ENCODE measurements at regions not wholly inside any gene's neighbourhood (a gene's known extent, or its start where the extent isn't known, plus 50 kb on each side); places are given as distances from the start of the nearest gene placed in this dataset.

DNA sequence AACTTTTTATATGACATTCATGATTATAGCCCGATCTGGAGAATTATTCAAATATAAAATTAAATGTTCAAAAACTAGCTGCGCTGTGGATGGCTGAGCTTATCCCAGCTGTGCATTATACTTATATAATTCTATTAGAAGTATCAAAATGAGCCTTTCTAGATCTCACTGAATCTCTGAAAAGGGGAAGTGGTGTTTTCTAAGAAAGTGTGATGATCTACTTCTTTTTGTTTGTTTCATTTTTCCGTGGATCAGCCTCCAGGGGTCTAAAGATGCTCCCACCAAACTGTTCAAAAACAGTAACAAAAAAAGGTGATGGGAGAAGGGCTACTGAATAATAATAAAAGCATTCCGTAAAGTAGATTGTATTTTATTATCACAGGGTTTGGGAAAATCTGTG is 411.3 kb upstream of the PSMD7 start:
- Histone ChIP-seq H3K27me3 (ENCODE audit: control insufficient read depth, insufficient read depth, low read length) (no peaks in the 10 kb centered on the region), H3K79me2 (no peaks in the 10 kb centered on the region), H3K36me3 (ENCODE audit: control insufficient read depth, insufficient read depth, low read length) (no peaks in the 10 kb centered on the region), H3K9me3 (ENCODE audit: control insufficient read depth, low read length) (no peaks in the 10 kb centered on the region), H2AFZ (no peak overlapping the region), H3K4me3 (ENCODE audit: low read depth, low read length) (no peak overlapping the region), H3K27ac (no peak overlapping the region), H3K4me2 (ENCODE audit: low read length) (no peak overlapping the region), H3K4me1 (no peaks in the 10 kb centered on the region), H3K9ac (no peak overlapping the region)
- TF ChIP-seq, protein P1, sequence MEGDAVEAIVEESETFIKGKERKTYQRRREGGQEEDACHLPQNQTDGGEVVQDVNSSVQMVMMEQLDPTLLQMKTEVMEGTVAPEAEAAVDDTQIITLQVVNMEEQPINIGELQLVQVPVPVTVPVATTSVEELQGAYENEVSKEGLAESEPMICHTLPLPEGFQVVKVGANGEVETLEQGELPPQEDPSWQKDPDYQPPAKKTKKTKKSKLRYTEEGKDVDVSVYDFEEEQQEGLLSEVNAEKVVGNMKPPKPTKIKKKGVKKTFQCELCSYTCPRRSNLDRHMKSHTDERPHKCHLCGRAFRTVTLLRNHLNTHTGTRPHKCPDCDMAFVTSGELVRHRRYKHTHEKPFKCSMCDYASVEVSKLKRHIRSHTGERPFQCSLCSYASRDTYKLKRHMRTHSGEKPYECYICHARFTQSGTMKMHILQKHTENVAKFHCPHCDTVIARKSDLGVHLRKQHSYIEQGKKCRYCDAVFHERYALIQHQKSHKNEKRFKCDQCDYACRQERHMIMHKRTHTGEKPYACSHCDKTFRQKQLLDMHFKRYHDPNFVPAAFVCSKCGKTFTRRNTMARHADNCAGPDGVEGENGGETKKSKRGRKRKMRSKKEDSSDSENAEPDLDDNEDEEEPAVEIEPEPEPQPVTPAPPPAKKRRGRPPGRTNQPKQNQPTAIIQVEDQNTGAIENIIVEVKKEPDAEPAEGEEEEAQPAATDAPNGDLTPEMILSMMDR (IDR thresholded peaks at IDR 0.05): no peak

DNA sequence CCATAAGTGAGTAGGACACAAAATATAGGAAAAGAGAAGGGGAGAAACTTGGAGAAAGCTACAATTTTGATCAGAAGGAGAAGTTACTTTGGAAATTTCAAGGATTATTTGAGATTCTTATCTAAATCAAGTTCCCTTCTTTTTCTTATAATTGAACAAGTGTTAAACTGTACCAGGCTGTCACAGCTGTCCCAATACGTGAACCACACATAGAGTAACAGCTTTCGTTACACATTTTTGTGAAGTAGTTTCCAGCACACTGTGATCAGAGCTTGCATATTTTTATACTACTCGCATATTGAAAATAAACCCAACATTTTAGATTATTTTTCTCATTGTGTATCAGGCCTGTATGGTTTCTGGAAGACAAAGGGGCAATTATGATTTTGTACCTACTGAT is 412.8 kb upstream of the PSMD7 start:
- H3K36me3 ChIP-seq (ENCODE audit: control insufficient read depth, insufficient read depth, low read length): no peaks in the 10 kb centered on the region
- no peak overlapping the region for H3K4me2 ChIP-seq (ENCODE audit: low read length)

DNA sequence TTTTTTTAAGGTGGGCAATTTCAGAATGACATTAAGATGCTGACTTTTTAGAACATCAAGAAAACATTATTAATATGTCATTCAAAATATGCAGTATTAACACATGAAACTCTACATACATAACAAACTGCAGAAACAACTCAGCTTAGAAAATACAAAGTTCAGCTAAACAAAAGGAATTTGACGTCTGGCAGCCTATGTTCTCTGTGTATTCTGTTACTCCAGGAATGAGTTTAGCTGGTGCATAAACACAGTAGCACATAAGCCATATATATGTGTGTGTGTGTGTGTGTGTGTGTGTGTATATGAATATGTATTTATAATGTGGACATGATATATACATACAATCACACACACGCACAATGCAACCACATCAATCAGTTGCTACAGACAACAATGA is 413.5 kb upstream of the PSMD7 start:
- Histone ChIP-seq H3K27ac (no peak overlapping the region), H3K4me1 (no peaks in the 10 kb centered on the region), H2AFZ (no peak overlapping the region), H3K9ac (no peak overlapping the region), H3K79me2 (no peaks in the 10 kb centered on the region), H3K4me2 (ENCODE audit: low read length) (no peak overlapping the region), H3K9me3 (ENCODE audit: control insufficient read depth, low read length) (no peaks in the 10 kb centered on the region), H3K36me3 (ENCODE audit: control insufficient read depth, insufficient read depth, low read length) (no peaks in the 10 kb centered on the region), H3K27me3 (ENCODE audit: control insufficient read depth, insufficient read depth, low read length) (no peaks in the 10 kb centered on the region), H3K4me3 (ENCODE audit: low read depth, low read length) (no peak overlapping the region)
- TF ChIP-seq, protein P1 (IDR thresholded peaks at IDR 0.05): no peak

More for the DNA sequence above, 412.8 kb upstream of the PSMD7 start:
- H2AFZ ChIP-seq: no peak overlapping the region
- no peak overlapping the region for H3K9ac ChIP-seq
- TF ChIP-seq, protein P1 (IDR thresholded peaks at IDR 0.05): no peak
- H3K4me1 ChIP-seq: no peaks in the 10 kb centered on the region
- H3K27ac ChIP-seq: no peak overlapping the region
- no peak overlapping the region for H3K4me3 ChIP-seq (ENCODE audit: low read depth, low read length)
- no peaks in the 10 kb centered on the region for H3K79me2 ChIP-seq
- H3K9me3 ChIP-seq (ENCODE audit: control insufficient read depth, low read length): no peaks in the 10 kb centered on the region
- H3K27me3 ChIP-seq (ENCODE audit: control insufficient read depth, insufficient read depth, low read length): no peaks in the 10 kb centered on the region

DNA sequence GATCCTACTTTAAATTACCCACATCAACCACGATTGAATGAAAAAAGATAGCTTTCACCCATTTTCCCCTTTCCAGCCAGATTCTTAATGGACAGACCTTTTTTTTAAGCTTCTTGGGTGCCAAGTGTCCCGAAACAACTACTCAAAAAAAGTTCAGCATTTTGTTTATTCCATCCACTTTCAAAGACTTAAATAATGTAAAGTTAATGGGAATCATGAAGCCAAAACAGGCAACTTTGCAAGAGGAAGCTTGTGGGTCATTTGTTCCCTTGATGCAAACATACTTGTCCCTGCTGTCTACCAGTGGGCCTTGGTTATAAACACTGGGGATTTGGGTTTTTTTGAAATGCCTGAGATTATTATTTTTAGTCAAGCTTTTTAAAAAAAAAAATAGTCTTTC is 414.0 kb upstream of the PSMD7 start:
- no peaks in the 10 kb centered on the region for H3K4me1 ChIP-seq
- no peak overlapping the region for H2AFZ ChIP-seq

DNA sequence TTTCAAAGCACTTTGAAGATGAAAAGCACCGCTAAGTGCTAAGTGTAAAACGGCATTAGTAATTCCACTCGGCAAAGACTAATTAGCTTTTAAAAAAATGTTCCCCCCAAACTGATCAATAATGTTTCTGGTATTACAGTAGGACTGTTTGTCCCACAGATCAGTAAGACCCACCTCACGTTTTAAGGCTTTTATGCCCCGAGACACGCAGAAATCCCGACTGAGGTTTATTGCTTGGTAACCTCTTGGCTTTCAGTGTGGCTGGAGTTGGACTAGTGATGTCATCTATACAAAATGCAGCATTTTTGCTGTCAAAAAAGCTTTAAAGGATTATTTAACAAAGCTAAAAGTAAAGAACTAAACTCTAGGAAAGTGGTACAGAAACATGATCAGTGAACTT is 414.6 kb upstream of the PSMD7 start:
- H3K4me2 ChIP-seq (ENCODE audit: low read length): no peak overlapping the region
- TF ChIP-seq, protein P1 (IDR thresholded peaks at IDR 0.05): no peak
- no peaks in the 10 kb centered on the region for H3K79me2 ChIP-seq
- no peaks in the 10 kb centered on the region for H3K36me3 ChIP-seq (ENCODE audit: control insufficient read depth, insufficient read depth, low read length)
- no peak overlapping the region for H3K9ac ChIP-seq
- H3K27me3 ChIP-seq (ENCODE audit: control insufficient read depth, insufficient read depth, low read length): no peaks in the 10 kb centered on the region
- H3K4me3 ChIP-seq (ENCODE audit: low read depth, low read length): no peak overlapping the region
- no peaks in the 10 kb centered on the region for H3K4me1 ChIP-seq
- H3K27ac ChIP-seq: no peak overlapping the region
- H2AFZ ChIP-seq: no peak overlapping the region
- H3K9me3 ChIP-seq (ENCODE audit: control insufficient read depth, low read length): no peaks in the 10 kb centered on the region

More for the DNA sequence above, 414.0 kb upstream of the PSMD7 start:
- no peak overlapping the region for H3K9ac ChIP-seq
- H3K79me2 ChIP-seq: no peaks in the 10 kb centered on the region
- H3K4me3 ChIP-seq (ENCODE audit: low read depth, low read length): no peak overlapping the region
- no peak overlapping the region for H3K27ac ChIP-seq
- no peaks in the 10 kb centered on the region for H3K36me3 ChIP-seq (ENCODE audit: control insufficient read depth, insufficient read depth, low read length)
- TF ChIP-seq, protein P1 (IDR thresholded peaks at IDR 0.05): no peak
- no peaks in the 10 kb centered on the region for H3K27me3 ChIP-seq (ENCODE audit: control insufficient read depth, insufficient read depth, low read length)
- H3K4me2 ChIP-seq (ENCODE audit: low read length): no peak overlapping the region
- no peaks in the 10 kb centered on the region for H3K9me3 ChIP-seq (ENCODE audit: control insufficient read depth, low read length)
